ENCODE measurements at regions not wholly inside any gene's neighbourhood (a gene's known extent, or its start where the extent isn't known, plus 50 kb on each side); places are given as distances from the start of the nearest gene placed in this dataset.
"Not testable (repeated sequence)": the region's sequence is repeated elsewhere in the genome, so short reads cannot be mapped to it uniquely, and the experiment has no call there.

DNA sequence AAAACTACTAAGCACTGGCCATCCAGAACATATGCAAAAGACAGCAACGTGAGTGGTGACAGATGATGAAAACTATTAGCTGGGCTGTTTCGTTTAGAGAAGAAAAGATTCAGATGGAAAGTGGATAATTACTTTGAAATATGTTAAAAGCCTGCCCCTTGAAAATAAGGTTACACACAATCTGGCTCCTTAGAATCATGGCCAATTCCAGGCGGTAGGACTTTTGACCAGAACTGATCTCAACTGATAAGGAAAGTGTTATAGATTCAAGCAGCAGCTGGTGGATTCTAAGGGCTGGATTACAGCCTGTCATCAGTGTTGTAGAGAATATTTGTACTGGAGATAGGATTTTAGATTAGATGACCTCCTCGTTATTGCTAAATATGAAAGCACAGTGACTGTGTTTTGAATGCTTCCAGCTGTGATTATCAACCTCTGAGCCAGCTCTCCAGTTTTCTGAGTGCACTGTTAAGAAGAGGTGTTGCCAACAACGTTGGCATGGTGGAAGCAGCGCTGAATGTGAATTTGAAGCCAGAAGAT, 75.1 kb downstream of the KBTBD2 start:
- H3K36me3 ChIP-seq (replicated peaks); H3K27ac ChIP-seq; DNase-seq; in situ Hi-C loops (cut with HindIII; ENCODE audit: low pct_ligation_motif_present, low sequenced_read_pairs); H3K27me3 ChIP-seq (replicated peaks); H3K4me3 ChIP-seq (ENCODE audit: low read depth, low read length): not testable (repeated sequence)

DNA sequence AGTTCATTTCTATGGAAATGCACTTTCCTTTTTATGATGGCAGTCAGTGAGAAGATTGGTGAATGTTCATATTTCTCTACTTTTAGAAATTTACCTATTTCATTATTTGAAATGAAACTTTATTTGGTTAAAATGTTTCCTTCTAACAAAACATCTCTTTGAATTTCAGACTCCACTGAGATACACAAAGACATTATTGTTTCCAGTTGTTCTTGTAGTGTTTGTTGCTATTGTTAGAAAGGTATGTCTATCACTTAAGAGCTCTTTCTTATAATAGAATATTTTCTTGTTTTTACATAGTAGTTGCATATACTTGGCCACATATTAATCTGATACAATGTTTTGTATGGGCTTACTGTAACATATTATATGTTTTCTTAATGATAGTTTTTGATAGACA, 76.8 kb downstream of the KBTBD2 start:
- in situ Hi-C loops (cut with HindIII; ENCODE audit: low pct_ligation_motif_present, low sequenced_read_pairs); H3K4me3 ChIP-seq (ENCODE audit: low read depth, low read length); H3K36me3 ChIP-seq (replicated peaks); DNase-seq; H3K27me3 ChIP-seq (replicated peaks); H3K27ac ChIP-seq: not testable (repeated sequence)

DNA sequence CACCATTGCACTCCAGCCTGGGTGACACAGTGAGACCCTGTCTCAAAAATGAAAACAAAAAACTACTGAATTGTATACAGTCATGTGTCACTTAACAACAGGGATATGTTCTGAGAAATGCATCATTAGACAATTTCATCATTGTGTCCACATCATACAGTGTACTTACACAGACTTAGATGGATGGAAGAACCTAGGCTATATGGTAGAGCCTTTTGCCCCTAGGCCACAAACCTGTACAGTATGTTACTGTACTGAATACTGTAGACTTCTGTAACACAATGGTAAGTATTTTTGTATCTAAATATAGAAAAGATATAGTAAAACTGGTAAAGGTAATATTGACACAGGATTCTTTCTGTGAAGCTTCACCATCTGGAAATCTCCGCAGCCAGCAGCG, 81.7 kb downstream of the KBTBD2 start:
- TF ChIP-seq, protein P1, sequence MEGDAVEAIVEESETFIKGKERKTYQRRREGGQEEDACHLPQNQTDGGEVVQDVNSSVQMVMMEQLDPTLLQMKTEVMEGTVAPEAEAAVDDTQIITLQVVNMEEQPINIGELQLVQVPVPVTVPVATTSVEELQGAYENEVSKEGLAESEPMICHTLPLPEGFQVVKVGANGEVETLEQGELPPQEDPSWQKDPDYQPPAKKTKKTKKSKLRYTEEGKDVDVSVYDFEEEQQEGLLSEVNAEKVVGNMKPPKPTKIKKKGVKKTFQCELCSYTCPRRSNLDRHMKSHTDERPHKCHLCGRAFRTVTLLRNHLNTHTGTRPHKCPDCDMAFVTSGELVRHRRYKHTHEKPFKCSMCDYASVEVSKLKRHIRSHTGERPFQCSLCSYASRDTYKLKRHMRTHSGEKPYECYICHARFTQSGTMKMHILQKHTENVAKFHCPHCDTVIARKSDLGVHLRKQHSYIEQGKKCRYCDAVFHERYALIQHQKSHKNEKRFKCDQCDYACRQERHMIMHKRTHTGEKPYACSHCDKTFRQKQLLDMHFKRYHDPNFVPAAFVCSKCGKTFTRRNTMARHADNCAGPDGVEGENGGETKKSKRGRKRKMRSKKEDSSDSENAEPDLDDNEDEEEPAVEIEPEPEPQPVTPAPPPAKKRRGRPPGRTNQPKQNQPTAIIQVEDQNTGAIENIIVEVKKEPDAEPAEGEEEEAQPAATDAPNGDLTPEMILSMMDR (IDR thresholded peaks at IDR 0.05; ENCODE audit: low read depth, low read length, missing control alignments) = no peak
- Histone ChIP-seq H3K27ac (no peak overlapping the region), H3K4me3 (ENCODE audit: low read depth, low read length) (no peak overlapping the region), H3K27me3 (replicated peaks) (no peaks in the 10 kb centered on the region), H3K36me3 (replicated peaks) (no peaks in the 10 kb centered on the region)
- in situ Hi-C loops (cut with HindIII; ENCODE audit: low pct_ligation_motif_present, low sequenced_read_pairs) = no loop called here
- no peak for DNase-seq

DNA sequence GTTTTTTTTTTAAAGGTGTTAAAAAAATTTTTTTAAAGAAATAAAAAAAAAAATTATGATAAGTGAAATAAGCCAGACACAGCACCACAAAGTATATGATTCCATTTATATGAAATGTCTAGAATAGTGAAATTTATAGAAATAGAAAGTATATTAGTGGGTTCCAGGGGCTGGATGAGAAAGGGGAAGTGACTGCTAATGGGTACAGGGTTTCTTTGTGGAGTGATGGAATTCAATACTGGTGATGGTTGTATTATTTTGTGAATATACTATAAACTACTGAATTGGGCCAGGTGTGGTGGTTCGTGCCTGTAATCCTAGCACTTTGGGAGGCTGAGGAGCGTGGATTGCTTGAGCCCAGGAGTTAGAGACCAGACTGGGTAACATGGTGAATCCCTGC, 82.2 kb downstream of the KBTBD2 start:
- in situ Hi-C loops (cut with HindIII; ENCODE audit: low pct_ligation_motif_present, low sequenced_read_pairs) = no loop called here
- no peak for DNase-seq
- TF ChIP-seq, protein P1 (IDR thresholded peaks at IDR 0.05; ENCODE audit: low read depth, low read length, missing control alignments) = no peak
- H3K27ac ChIP-seq = no peak overlapping the region
- H3K36me3 ChIP-seq (replicated peaks) = no peaks in the 10 kb centered on the region
- no peak overlapping the region for H3K4me3 ChIP-seq (ENCODE audit: low read depth, low read length)
- no peaks in the 10 kb centered on the region for H3K27me3 ChIP-seq (replicated peaks)

DNA sequence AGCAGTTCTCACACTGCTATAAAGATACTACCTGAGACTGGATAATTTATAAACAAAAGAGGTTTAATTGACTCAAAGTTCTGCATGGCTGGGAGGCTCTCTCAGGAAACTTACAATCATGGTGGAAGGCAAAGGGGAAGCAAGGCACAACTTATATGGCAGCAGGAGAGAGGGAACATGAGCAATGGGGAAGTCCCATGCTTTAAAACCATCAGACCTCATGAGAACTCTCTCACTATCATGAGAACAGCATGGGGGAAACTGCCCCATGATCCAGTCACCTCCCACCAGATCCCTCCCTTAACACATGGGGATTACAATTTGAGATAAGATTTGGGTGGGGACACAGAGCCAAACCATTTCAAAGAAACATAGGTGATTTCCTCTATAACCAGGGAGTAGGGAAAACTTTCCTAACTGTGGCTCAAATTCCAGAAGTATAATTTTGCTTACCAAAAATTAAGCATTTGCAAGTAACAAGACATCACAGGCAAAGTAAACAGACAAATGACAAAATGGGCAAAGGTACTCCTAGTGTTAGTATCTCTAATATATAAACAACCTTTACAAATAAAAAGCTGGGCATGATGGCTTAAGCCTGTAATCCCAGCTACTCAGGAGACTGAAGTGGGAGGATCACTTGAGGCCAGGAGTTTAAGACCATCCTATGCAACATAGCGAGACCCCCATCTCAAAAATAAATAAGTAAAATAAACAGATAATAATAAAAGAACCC, 88.0 kb downstream of the KBTBD2 start:
- in situ Hi-C loops (cut with HindIII; ENCODE audit: low pct_ligation_motif_present, low sequenced_read_pairs) = no loop called here

DNA sequence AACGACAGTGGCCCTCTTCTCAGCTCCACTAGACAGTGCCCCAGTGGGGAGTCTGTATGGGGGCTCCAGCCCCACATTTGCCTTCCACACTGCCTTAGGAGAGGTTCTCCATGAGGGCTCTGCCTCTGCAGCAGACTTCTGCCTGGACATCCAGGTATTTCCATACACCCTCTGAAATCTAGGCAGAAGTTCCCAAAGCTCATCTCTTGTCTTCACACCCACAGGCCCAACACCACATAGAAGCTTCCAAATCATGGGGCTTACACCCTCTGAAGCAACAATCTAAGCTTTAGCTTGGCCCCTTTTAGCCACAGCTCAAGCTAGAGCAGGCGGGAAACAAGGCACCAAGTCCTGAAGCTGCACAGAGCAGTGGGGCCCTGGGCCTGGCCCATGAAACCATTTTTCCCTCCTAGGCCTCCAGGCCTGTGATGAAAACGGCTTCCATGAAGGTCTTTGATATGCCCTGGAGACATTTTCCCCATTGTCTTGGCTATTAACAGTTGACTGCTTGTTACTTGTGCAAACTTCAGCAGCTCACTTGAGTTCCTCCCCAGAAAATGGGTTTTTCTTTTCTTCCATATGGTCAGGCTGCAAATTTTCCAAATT, 89.2 kb downstream of the KBTBD2 start:
- Histone ChIP-seq H3K4me3 (ENCODE audit: low read depth, low read length) (no peak overlapping the region), H3K27ac (no peak overlapping the region), H3K36me3 (replicated peaks) (no peaks in the 10 kb centered on the region), H3K27me3 (replicated peaks) (no peaks in the 10 kb centered on the region)
- no peak for DNase-seq
- TF ChIP-seq, protein P1 (IDR thresholded peaks at IDR 0.05; ENCODE audit: low read depth, low read length, missing control alignments) = no peak
- in situ Hi-C loops (cut with HindIII; ENCODE audit: low pct_ligation_motif_present, low sequenced_read_pairs) = no loop called here

More for the DNA sequence above, 88.0 kb downstream of the KBTBD2 start:
- no peak overlapping the region for H3K4me3 ChIP-seq (ENCODE audit: low read depth, low read length)
- TF ChIP-seq, protein P1 (IDR thresholded peaks at IDR 0.05; ENCODE audit: low read depth, low read length, missing control alignments) = no peak
- H3K27me3 ChIP-seq (replicated peaks) = no peaks in the 10 kb centered on the region
- no peak overlapping the region for H3K27ac ChIP-seq
- no peak for DNase-seq
- H3K36me3 ChIP-seq (replicated peaks) = no peaks in the 10 kb centered on the region

DNA sequence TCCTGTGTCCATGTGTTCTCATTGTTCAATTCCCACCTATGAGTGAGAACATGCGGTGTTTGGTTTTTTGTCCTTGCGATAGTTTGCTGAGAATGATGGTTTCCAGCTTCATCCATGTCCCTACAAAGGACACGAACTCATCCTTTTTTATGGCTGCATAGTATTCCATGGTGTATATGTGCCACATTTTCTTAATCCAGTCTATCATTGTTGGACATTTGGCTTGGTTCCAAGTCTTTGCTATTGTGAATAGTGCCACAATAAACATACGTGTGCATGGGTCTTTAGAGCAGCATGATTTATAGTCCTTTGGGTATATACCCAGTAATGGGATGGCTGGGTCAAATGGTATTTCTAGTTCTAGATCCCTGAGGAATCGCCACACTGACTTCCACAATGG, 98.5 kb downstream of the KBTBD2 start:
- H3K36me3 ChIP-seq (replicated peaks); DNase-seq; H3K27me3 ChIP-seq (replicated peaks); H3K27ac ChIP-seq; H3K4me3 ChIP-seq (ENCODE audit: low read depth, low read length); in situ Hi-C loops (cut with HindIII; ENCODE audit: low pct_ligation_motif_present, low sequenced_read_pairs): not testable (repeated sequence)

DNA sequence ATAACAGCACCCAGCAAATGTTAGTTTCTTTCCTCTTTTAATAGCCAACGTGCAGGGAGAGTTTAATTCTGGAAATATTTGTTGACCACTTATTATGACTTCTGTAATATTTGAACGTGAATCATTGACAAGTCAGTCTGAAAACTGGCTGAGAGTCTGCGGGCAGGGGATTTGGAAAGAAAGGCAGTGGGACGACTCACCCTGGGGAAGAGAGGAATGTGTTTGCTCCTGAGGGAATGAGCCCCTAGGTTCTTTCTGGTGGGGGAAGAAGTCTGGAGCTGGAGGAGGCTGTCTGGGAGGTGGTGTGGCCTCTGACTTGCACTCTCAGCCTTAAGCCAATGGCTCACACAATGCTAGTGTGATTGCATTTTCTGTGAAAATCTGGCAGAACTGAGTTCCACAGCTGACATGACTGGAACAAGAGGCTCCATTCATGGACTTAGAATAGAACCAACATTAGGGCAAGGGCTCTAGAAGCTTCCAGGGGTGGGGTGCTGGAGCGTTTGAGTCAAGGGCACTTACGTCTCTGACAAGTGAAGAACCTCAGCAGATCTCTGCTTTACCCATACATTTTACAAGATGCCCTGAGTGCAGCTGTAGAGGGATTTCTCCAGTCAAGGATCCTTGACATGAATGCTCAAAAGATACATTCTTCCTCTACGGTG, 100.7 kb downstream of the KBTBD2 start:
- H3K27me3 ChIP-seq (replicated peaks); in situ Hi-C loops (cut with HindIII; ENCODE audit: low pct_ligation_motif_present, low sequenced_read_pairs); H3K27ac ChIP-seq; H3K36me3 ChIP-seq (replicated peaks); H3K4me3 ChIP-seq (ENCODE audit: low read depth, low read length): not testable (repeated sequence)
- DNase-seq = peak; percentile 79

DNA sequence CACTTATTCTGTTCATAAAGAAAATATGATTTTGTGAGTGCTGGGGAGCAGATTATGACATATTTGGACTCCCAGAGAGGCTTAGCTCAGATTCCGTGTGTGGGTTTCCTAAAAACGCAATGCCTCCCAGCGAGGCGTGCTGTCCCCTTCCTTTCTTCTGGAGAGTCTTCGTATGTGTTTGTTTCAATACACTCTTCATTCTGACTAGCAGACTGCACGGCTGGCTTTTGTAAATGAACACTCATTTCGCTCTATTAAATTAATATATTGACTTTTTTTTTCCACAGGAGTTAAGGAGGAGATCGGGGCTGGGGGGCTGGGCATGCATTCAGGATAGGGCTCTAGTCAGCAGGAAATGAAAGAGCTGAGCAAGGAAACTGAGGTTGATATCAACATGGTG, 102.3 kb downstream of the KBTBD2 start:
- H3K27ac ChIP-seq; DNase-seq; in situ Hi-C loops (cut with HindIII; ENCODE audit: low pct_ligation_motif_present, low sequenced_read_pairs); H3K27me3 ChIP-seq (replicated peaks); H3K4me3 ChIP-seq (ENCODE audit: low read depth, low read length); H3K36me3 ChIP-seq (replicated peaks): not testable (repeated sequence)

DNA sequence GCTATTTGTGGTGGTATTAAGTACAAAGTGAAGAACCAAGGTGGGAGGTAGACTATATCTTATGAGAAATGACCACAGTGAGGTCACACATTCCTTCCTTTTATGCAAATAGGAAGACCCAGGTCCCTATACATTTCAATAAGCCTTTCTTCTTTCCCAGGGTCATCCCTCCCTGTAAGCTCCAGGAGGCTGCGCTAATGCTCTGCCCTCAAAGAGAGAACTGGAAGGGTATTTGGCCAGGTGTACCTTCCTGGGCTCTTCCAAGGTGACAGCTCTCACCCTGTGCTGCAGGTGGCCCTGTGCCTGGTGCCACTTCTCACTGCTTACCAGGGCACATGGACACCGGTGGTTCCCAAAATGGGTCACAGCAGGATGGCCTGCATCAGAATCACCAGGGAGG, 103.4 kb downstream of the KBTBD2 start:
- H3K4me3 ChIP-seq (ENCODE audit: low read depth, low read length); DNase-seq; H3K36me3 ChIP-seq (replicated peaks); in situ Hi-C loops (cut with HindIII; ENCODE audit: low pct_ligation_motif_present, low sequenced_read_pairs); H3K27me3 ChIP-seq (replicated peaks); H3K27ac ChIP-seq: not testable (repeated sequence)

Data from brain microvascular endothelial cell (primary cell).